GM21529 (cell line): ENCODE measurements at regions not wholly inside any gene's neighbourhood (a gene's known extent, or its start where the extent isn't known, plus 50 kb on each side); places are given as distances from the start of the nearest gene placed in this dataset.
"Not testable (repeated sequence)": the region's sequence is repeated elsewhere in the genome, so short reads cannot be mapped to it uniquely, and the experiment has no call there.

ENCODE experiments used
- ATAC-seq: cut with Tn5 transposase; IDR thresholded peaks from one replicate; pipeline ENCODE4 v1.9.1; 2021; ENCODE audit not compliant: unreplicated experiment

GRCh38 chr14:87260460-87260859 lies 732.5 kb downstream of the GALC start:
- no peak for ATAC-seq

DNA sequence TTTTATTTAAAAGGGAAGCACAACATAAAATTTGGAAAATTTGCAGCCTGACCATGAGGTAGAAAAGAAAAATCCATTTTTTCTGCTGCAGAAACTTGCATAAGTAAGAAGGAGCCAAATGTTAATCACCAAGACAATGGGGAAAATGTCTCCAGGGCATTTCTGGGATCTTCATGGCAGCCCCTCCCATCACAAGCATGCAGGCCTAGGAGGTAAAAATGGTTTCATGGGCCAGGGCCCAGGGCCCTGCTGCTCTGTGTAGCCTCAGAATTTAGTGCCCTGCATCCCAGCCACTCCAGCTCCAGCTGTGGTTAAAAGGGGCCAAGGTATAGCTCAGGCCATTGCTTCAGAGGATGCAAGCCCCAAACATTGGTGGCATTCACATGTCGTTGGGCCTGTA lies 735.6 kb downstream of the GALC start:
- ATAC-seq: no peak

- no peak for ATAC-seq
Measured at GRCh38 chr14:87255058-87255457, 737.9 kb downstream of the GALC start.

GRCh38 chr14:87254331-87254874 lies 738.6 kb downstream of the GALC start:
- ATAC-seq: no peak

GRCh38 chr14:87253791-87254190 lies 739.2 kb downstream of the GALC start:
- ATAC-seq: not testable (repeated sequence)

DNA sequence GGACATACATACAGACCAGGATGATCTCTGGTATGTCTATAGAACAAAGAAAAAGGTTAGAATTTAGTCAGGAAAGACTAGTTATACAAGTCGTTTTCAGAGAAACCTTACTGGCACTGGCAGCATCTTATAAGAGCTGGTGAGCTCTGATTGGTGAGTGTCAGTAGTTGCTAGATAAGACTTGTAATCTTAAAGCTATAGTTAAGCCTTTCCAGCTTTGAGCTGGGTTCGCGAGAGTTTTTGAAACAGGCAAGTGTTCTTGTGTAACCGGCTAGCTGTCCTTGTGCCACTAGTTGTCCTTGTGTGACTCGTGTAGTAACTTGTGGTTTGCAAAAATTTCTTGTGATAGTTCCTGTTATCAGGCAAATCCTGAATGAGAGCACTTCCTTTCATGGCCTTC lies 740.9 kb downstream of the GALC start:
- no peak for ATAC-seq

GRCh38 chr14:87251011-87251410 lies 742.0 kb downstream of the GALC start:
- no peak for ATAC-seq

GRCh38 chr14:87241018-87241768 lies 751.8 kb downstream of the GALC start:
- no peak for ATAC-seq

- not testable (repeated sequence) for ATAC-seq
Measured at GRCh38 chr14:87240319-87240718, 752.7 kb downstream of the GALC start.

DNA sequence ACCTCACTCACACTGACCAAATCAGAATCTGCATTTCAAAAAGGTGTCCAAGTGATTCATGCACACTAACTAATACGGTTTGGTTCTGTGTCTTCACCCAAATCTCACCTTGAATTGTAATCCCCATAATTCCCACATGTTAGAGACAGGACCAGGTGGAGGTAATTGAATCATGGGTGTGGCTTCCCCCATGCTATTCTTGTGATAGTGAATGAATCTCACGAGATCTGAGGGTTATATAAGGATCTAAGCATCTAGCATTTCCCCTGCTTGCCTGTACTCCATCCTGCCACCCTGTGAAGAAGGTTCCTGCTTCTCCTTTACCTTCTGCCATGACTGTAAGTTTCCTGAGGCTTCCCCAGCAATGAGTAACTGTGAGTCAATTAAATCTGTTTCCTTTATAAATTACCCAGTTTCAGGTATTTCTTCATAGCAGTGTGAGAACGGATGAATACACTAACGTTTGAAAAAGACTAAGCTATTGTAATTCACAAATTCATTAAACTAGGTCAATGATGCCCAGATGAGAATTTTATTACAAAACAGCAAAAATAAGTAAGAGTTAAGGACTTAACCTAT lies 759.1 kb downstream of the GALC start:
- no peak for ATAC-seq

DNA sequence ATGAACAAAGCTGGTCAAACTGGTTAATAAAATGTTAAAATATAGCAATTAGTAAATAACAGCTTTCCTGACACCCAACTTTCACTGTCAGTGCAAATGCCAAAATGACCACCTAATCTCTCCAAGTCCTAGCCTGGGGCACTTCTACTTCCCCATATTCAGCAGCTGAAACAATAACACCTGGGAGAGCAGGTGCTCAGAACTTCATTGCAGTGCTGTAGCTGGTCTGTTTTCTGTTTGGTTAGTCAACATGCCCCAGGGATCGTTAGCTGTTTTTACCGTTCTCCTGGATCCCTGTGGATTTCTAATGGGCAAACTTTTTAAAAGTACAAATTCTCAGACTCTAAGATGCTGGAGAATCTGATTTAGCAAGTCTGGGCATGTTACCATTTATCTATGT lies 759.7 kb downstream of the GALC start:
- no peak for ATAC-seq

GRCh38 chr14:87231336-87232026 lies 761.5 kb downstream of the GALC start:
- no peak for ATAC-seq

DNA sequence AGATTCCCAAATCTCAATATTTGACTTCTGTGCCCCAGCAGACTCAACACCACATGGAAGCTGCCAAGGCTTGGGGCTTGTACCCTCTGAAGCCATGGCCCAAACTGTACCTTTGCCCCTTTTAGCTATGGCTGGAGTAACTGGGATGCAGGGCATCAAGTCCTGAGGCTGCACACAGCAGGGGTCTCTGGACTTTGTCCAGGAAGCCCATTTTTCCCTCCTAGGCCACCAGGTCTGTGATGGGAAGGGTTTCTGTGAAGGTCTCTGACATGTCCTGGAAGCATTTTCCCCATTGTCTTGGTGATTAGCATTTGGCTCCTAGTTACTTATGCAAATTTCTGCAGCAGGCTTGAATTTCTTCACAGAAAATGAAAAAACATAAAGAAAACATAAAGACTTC lies 762.3 kb downstream of the GALC start:
- no peak for ATAC-seq

- no peak for ATAC-seq
Measured at GRCh38 chr14:87229131-87229530, 763.9 kb downstream of the GALC start.

GRCh38 chr14:87217023-87217422 lies 776.0 kb downstream of the GALC start:
- no peak for ATAC-seq

GRCh38 chr14:87214558-87214957 lies 778.4 kb downstream of the GALC start:
- no peak for ATAC-seq

GRCh38 chr14:87207756-87208155 lies 785.2 kb downstream of the GALC start:
- no peak for ATAC-seq

GRCh38 chr14:87205811-87206210 lies 787.2 kb downstream of the GALC start:
- no peak for ATAC-seq

DNA sequence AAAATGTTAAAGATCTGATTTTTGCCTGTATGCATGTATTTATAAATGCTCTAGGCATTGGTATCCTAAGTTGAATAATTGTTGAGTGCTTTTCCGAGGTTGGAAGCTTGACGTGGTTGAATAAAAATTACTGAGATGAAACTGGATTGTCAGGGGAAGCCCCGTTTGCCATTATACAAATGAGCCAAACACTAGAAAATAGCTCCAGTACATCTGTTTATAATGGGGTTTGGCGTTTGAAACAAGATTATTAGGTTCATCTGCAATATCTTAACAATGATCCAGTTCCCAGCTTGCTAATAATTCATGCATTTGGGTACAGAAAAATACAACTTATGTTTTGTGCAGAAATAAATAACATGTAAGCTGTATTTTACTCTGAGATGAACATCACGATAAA lies 789.6 kb downstream of the GALC start:
- ATAC-seq: no peak

GRCh38 chr14:87199381-87199780 lies 793.6 kb downstream of the GALC start:
- ATAC-seq: no peak

DNA sequence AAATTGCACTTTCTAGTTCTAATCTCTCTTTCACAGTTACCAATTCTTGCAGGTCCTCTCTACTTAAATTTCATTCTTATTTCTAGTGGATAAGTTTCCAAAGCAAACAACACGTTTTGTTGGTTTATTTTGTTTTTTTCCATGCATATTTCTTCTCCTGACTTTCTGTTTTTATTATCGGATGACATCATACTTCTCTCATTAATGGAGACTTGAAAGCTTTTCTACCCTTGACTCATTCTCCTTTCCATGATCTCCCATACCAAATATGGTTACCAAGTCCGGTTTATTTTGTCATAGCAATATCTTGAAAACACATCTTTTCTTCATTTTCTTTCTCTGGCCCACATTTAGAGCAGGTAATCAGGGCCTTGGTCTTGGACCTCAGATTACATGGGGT lies 796.5 kb downstream of the GALC start:
- no peak for ATAC-seq

- no peak for ATAC-seq
Measured at GRCh38 chr14:87187786-87188185, 805.2 kb downstream of the GALC start.
